A549 (cell line): ENCODE measurements at regions not wholly inside any gene's neighbourhood (a gene's known extent, or its start where the extent isn't known, plus 50 kb on each side); places are given as distances from the start of the nearest gene placed in this dataset.

Experiments
- ATAC-seq, 2 experiments: fragments of 200-7000 bp in 1 of 2; fragments of >200 bp in 1 of 2; cut with Nextera tagmentation in 1 of 2; cut with Tn5 transposase in 1 of 2; 3 replicates each; pipeline versions ENCODE4 v1.8.0 to v1.9.1; 2018 to 2020; ENCODE audit warnings: mild to moderate bottlenecking in 1 of 2, moderate library complexity in 1 of 2
- CTCF ChIA-PET: fragments of 300-600 bp; sonication (Branson Sonifier 250); formaldehyde crosslinking; extraction: SDS; loops from one replicate; lab custom pipeline; 2021; ENCODE audit warnings: antibody characterized with exemption, inconsistent platforms; lab: Yijun Ruan, JAX
- POLR2A ChIA-PET: fragments of 350-600 bp; formaldehyde crosslinking; extraction: SDS; loops from one replicate; lab custom pipeline; 2021; ENCODE audit warnings: antibody characterized with exemption, inconsistent platforms; lab: Yijun Ruan, JAX
- DNase-seq, 2 experiments: peaks; one replicate each; pipeline versions ENCODE4 v3.0.0 to v3.0.0-alpha.2; 2011 to 2016; ENCODE audit warnings: low read depth in 1 of 2, low spot score in 1 of 2
- FAIRE-seq: peaks from 2 replicates; lab custom pipeline; 2011; peaks lifted over from hg19 to GRCh38; lab: Jason Lieb, UNC
- H3K27ac ChIP-seq, 2 experiments: fragments of >200 bp; sonication (Bioruptor Twin); formaldehyde crosslinking; 3 replicates each; pipeline ENCODE4 v1.5.1; 2016 to 2017
- H3K4me1 ChIP-seq: fragments of >200 bp; sonication (Bioruptor Twin); formaldehyde crosslinking; 3 replicates; pipeline ENCODE4 v1.6.1; 2016
- H3K4me2 ChIP-seq: fragments of >200 bp; sonication (Bioruptor Twin); formaldehyde crosslinking; 3 replicates; pipeline ENCODE4 v1.6.1; 2016
- H3K4me3 ChIP-seq: fragments of >200 bp; sonication (Bioruptor Twin); formaldehyde crosslinking; 3 replicates; pipeline ENCODE4 v1.5.1; 2016
- H3K9me3 ChIP-seq: fragments of >200 bp; sonication (Bioruptor Twin); formaldehyde crosslinking; 3 replicates; pipeline ENCODE4 v1.6.1; 2016
- BCL3 ChIP-seq: fragments of >200 bp; sonication (Bioruptor Twin); formaldehyde crosslinking; IDR thresholded peaks from 3 replicates; pipeline ENCODE4 v1.6.1; 2016
- BHLHE40 ChIP-seq: IDR thresholded peaks from 2 replicates; pipeline ENCODE4 v1.6.1; 2012; ENCODE audit warnings: low read depth, low read length, inconsistent platforms
- CBX2 ChIP-seq: fragments of 200-600 bp; sonication (generic); IDR thresholded peaks from 2 replicates; pipeline ENCODE4 v1.6.1; 2016; ENCODE audit warnings: low read depth, mild to moderate bottlenecking, borderline replicate concordance
- CBX8 ChIP-seq: fragments of 200-600 bp; sonication (generic); IDR thresholded peaks from 2 replicates; pipeline ENCODE4 v1.6.1; 2016
- CEBPB ChIP-seq, 2 experiments: fragments of >200 bp in 1 of 2; sonication (Bioruptor Twin) in 1 of 2; formaldehyde crosslinking in 1 of 2; IDR thresholded peaks; 2 replicates each; pipeline ENCODE4 v1.6.1; 2012 to 2016
- CHD2 ChIP-seq: fragments of 150-350 bp; IDR thresholded peaks from 2 replicates; pipeline ENCODE4 v1.6.1; 2014; ENCODE audit warnings: low read length; ENCODE audit not compliant: partially characterized antibody
- EHF ChIP-seq: fragments of 250-450 bp; sonication (Bioruptor Pico); IDR thresholded peaks from 2 replicates; pipeline ENCODE4 v1.5.0; 2020; ENCODE audit warnings: mild to moderate bottlenecking
- ESRRA ChIP-seq: fragments of 150-350 bp; IDR thresholded peaks from 2 replicates; pipeline ENCODE4 v1.6.1; 2014; ENCODE audit warnings: mild to moderate bottlenecking, low read length, borderline replicate concordance
- FOSB ChIP-seq: fragments of 250-450 bp; sonication (Bioruptor Pico); IDR thresholded peaks from 2 replicates; pipeline ENCODE4 v1.5.0; 2020; ENCODE audit warnings: mild to moderate bottlenecking, moderate library complexity
- FOSL2 ChIP-seq, 2 experiments: fragments of 450-650 bp in 1 of 2; fragments of >200 bp in 1 of 2; sonication (Bioruptor Twin) in 1 of 2; formaldehyde crosslinking; IDR thresholded peaks; 2 replicates each; pipeline versions ENCODE4 v1.5.0 to v1.6.1; 2016 to 2020; ENCODE audit warnings: mild to moderate bottlenecking in 1 of 2, moderate library complexity in 1 of 2
- FOXS1 ChIP-seq: fragments of 250-450 bp; sonication (Bioruptor Pico); IDR thresholded peaks from 2 replicates; pipeline ENCODE4 v1.5.0; 2020; ENCODE audit warnings: mild to moderate bottlenecking, moderate library complexity
- HDAC2 ChIP-seq: fragments of 200-600 bp; sonication (generic); IDR thresholded peaks from 2 replicates; pipeline ENCODE4 v1.6.1; 2016
- HEYL ChIP-seq: fragments of 250-450 bp; sonication (Bioruptor Pico); IDR thresholded peaks from 2 replicates; pipeline ENCODE4 v1.8.0; 2021; ENCODE audit warnings: mild to moderate bottlenecking, moderate library complexity
- HOXA7 ChIP-seq: fragments of 250-450 bp; sonication (Bioruptor Pico); IDR thresholded peaks from 2 replicates; pipeline ENCODE4 v1.5.0; 2020; ENCODE audit warnings: mild to moderate bottlenecking, moderate library complexity
- HOXB13 ChIP-seq: fragments of 250-450 bp; sonication (Bioruptor Pico); IDR thresholded peaks from 2 replicates; pipeline ENCODE4 v1.5.0; 2020; ENCODE audit warnings: low read depth, mild to moderate bottlenecking, moderate library complexity
- KDM5A ChIP-seq: fragments of 200-600 bp; sonication (generic); IDR thresholded peaks from 2 replicates; pipeline ENCODE4 v1.6.1; 2016; ENCODE audit warnings: antibody characterized with exemption, mild to moderate bottlenecking
- MAFK ChIP-seq: fragments of 450-650 bp; IDR thresholded peaks from 2 replicates; pipeline ENCODE4 v1.6.1; 2014; ENCODE audit not compliant: partially characterized antibody
- MAX ChIP-seq: IDR thresholded peaks from 2 replicates; pipeline ENCODE4 v1.6.1; 2012
- NR3C1 ChIP-seq: fragments of >200 bp; sonication (Bioruptor Twin); formaldehyde crosslinking; IDR thresholded peaks from 3 replicates; pipeline ENCODE4 v1.6.1; 2017
- POLR2AphosphoS2 ChIP-seq: conservative IDR thresholded peaks from 2 replicates; pipeline ENCODE4 v1.6.1; 2012; ENCODE audit warnings: low read length, improper control_type of control experiment, inconsistent platforms
- RAD21 ChIP-seq, 2 experiments: fragments of >200 bp in 1 of 2; sonication (Bioruptor Twin) in 1 of 2; formaldehyde crosslinking in 1 of 2; IDR thresholded peaks in 1 of 2; conservative IDR thresholded peaks in 1 of 2; 2 replicates in 1 of 2; 3 replicates in 1 of 2; pipeline ENCODE4 v1.6.1; 2012 to 2018; ENCODE audit warnings: inconsistent platforms in 1 of 2
- RCOR1 ChIP-seq: fragments of 150-350 bp; IDR thresholded peaks from 2 replicates; pipeline ENCODE4 v1.6.1; 2014; ENCODE audit warnings: antibody characterized with exemption, low read length, low read depth
- REST ChIP-seq: fragments of 200-600 bp; sonication (generic); IDR thresholded peaks from 2 replicates; pipeline ENCODE4 v1.6.1; 2016; ENCODE audit warnings: antibody characterized with exemption, mild to moderate bottlenecking, moderate library complexity
- RNF2 ChIP-seq: fragments of 200-600 bp; sonication (generic); IDR thresholded peaks from 2 replicates; pipeline ENCODE4 v1.6.1; 2016; ENCODE audit warnings: low read depth, mild to moderate bottlenecking, antibody characterized with exemption, moderate library complexity, borderline replicate concordance
- SMC3 ChIP-seq: fragments of >200 bp; sonication (Bioruptor Twin); formaldehyde crosslinking; IDR thresholded peaks from 3 replicates; pipeline ENCODE4 v1.6.1; 2018; ENCODE audit warnings: inconsistent platforms
- SREBF2 ChIP-seq: fragments of 450-650 bp; IDR thresholded peaks from 2 replicates; pipeline ENCODE4 v1.6.1; 2014; ENCODE audit warnings: mild to moderate bottlenecking, moderate library complexity
- TFCP2L1 ChIP-seq: fragments of 250-450 bp; sonication (Bioruptor Pico); IDR thresholded peaks from 2 replicates; pipeline ENCODE4 v1.5.0; 2021; ENCODE audit warnings: mild to moderate bottlenecking
- ZC3H11A ChIP-seq: fragments of 450-650 bp; IDR thresholded peaks from 2 replicates; pipeline ENCODE4 v1.6.1; 2014; ENCODE audit warnings: antibody characterized with exemption, mild to moderate bottlenecking
- WGBS: methylation state at CpG from one replicate; pipeline ENCODE4 v1.1.6; 2017; ENCODE audit errors: missing lambda C conversion rate; 5-methylcytosine and 5-hydroxymethylcytosine counted together
- TF ChIP-seq, protein P1 (sequence below): fragments of 250-450 bp; sonication (Bioruptor Pico); IDR thresholded peaks from 2 replicates; pipeline ENCODE4 v1.5.0; 2020; ENCODE audit warnings: low read depth, mild to moderate bottlenecking, moderate library complexity

DNA sequence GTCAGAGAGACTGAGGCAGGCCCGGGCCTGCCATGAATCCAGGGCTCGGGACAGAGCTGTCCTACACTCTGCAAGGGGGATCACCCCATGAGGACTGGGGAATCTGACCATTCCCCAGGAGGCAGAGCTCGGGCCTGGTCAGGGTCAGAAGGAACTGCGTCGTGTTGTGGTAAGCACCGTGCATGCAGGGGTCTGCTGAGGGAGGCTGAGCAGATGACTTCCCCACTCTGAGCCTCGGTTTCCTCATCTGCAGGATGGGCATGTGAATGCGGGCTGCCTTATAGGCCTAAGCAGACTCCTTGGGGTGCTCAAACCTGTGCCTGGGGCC lies 61.6 kb upstream of the IQSEC1 start (continued):
- TF ChIP-seq CHD2 (no peak), HEYL (CRISPR knock-in tag) (no peak), HDAC2 (no peak), CBX2 (no peak), ESRRA (no peak), FOXS1 (no peak), SREBF2 (no peak)
- TF ChIP-seq, all 56 proteins: peak for 0

DNA sequence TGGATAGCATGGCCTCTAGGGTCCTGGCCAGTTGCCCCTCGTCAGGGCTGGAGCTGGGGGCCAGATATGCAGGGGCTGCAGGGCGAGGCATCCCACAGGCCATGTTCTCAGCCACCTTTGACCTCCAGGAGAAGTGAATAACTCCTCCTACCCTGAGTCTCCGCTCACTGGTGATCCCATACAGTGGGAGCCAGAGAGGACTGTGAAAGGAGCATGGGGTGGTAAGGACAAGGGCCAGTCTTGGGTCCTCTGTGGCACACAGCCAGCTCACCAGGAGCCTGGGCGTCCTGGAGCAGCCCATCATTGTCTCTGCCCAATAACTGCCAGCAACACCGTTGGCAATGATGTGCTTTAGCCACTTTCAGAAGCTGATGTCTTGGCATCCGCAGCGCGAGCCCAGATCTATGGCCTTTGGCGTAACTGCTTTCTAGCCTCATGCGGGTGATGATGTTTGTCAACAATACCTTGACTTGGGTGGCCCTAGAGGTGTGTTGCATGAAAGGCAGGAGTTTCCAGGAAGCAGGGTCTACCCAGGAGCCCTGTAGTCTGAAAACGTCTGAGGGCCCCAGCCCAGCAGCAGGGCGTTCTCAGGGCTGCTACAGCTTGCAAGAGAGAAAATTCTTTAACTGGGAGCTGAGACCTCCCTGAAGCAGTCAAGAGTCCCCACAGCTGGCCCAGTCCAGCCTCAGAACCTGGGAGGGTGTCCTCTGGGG lies 61.1 kb upstream of the IQSEC1 start:
- WGBS: 70% methylated on average over 9 of the region's 12 CpGs
- TF ChIP-seq BHLHE40: no peak
- TF ChIP-seq MAX: no peak
- no peak for TF ChIP-seq HOXB13 (CRISPR knock-in tag)
- TF ChIP-seq CEBPB (IDR thresholded peaks at IDR 0.05): no peak
- TF ChIP-seq BCL3: no peak
- no peak for TF ChIP-seq TFCP2L1
- no peak for TF ChIP-seq FOSL2 (IDR thresholded peaks at IDR 0.05)
- TF ChIP-seq FOSL2 (CRISPR knock-in tag; IDR thresholded peaks at IDR 0.05): no peak
- TF ChIP-seq NR3C1: no peak
- no peak for TF ChIP-seq SMC3
- TF ChIP-seq CBX8: no peak
- TF ChIP-seq, all 56 proteins: peak for 0
- CTCF ChIA-PET: interaction anchor here (0.6 to 1.2 kb wide), 2 partner anchors 42 to 1502 kb away, joined by 3 read pairs; no protein-coding TSS in a partner anchor
- no peak overlapping the region for H3K4me3 ChIP-seq
- H3K27ac ChIP-seq: no peak overlapping the region
- H3K9me3 ChIP-seq: no peaks in the 10 kb centered on the region
- H3K4me2 ChIP-seq: no peak overlapping the region
- H3K4me1 ChIP-seq: no peaks in the 10 kb centered on the region
- ATAC-seq (no peak), DNase-seq (no peak), FAIRE-seq (no peak)
- POLR2A ChIA-PET: no interaction called here

- no peaks in the 10 kb centered on the region for H3K4me1 ChIP-seq
- no peak overlapping the region for H3K27ac ChIP-seq
- ChIA-PET CTCF (no interaction called here), POLR2A (no interaction called here)
- no peak overlapping the region for H3K4me3 ChIP-seq
- no peak overlapping the region for H3K4me2 ChIP-seq
- TF ChIP-seq HOXA7 (CRISPR knock-in tag) (no peak), REST (no peak), POLR2AphosphoS2 (no peak), BHLHE40 (no peak), KDM5A (no peak), FOSB (CRISPR knock-in tag) (no peak), TFCP2L1 (no peak), ZC3H11A (no peak), MAFK (no peak), RCOR1 (no peak), EHF (CRISPR knock-in tag) (no peak), RNF2 (no peak), RAD21 (conservative IDR thresholded peaks at IDR 0.05 in 1 of 2, IDR thresholded peaks at IDR 0.05 in 1 of 2) (no peak)
- TF ChIP-seq, protein P1, sequence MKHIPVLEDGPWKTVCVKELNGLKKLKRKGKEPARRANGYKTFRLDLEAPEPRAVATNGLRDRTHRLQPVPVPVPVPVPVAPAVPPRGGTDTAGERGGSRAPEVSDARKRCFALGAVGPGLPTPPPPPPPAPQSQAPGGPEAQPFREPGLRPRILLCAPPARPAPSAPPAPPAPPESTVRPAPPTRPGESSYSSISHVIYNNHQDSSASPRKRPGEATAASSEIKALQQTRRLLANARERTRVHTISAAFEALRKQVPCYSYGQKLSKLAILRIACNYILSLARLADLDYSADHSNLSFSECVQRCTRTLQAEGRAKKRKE (CRISPR knock-in tag): no peak
- no peaks in the 10 kb centered on the region for H3K9me3 ChIP-seq
- no peak for ATAC-seq
- FAIRE-seq: no peak
- WGBS: 69% methylated on average over 13 of the region's 14 CpGs
- no peak for DNase-seq
Measured at GRCh38 chr3:13133471-13133981, 60.3 kb upstream of the IQSEC1 start.
